Fibroblast of lung (primary cell): ENCODE measurements at regions not wholly inside any gene's neighbourhood (a gene's known extent, or its start where the extent isn't known, plus 50 kb on each side); places are given as distances from the start of the nearest gene placed in this dataset.

ENCODE experiments used
- CTCF ChIP-seq, 2 donors: IDR thresholded peaks in 1 of 2; conservative IDR thresholded peaks in 1 of 2; 1 replicate in 1 of 2; 2 replicates in 1 of 2; pipeline ENCODE4 v1.5.1; 2011 to 2012; ENCODE audit warnings: low read length in 2 of 2, control low read depth in 1 of 2, inconsistent platforms in 1 of 2, low read depth in 1 of 2, mild to moderate bottlenecking in 1 of 2
- EZH2 ChIP-seq: IDR thresholded peaks from 2 replicates; pipeline ENCODE4 v1.5.1; 2012; ENCODE audit warnings: low read length, control low read depth, mild to moderate bottlenecking; ENCODE audit errors: missing control alignments

- no peak for TF ChIP-seq EZH2
- TF ChIP-seq CTCF (conservative IDR thresholded peaks at IDR 0.05 in 1 of 2, IDR thresholded peaks at IDR 0.05 in 1 of 2; ENCODE audit: low read depth in 1 of 2, low read length in 2 of 2), result no peak
Observed at GRCh38 chr10:14384915-14385314, 54.2 kb upstream of the FRMD4A start.
